ENCODE measurements at regions not wholly inside any gene's neighbourhood (a gene's known extent, or its start where the extent isn't known, plus 50 kb on each side); places are given as distances from the start of the nearest gene placed in this dataset.

DNA sequence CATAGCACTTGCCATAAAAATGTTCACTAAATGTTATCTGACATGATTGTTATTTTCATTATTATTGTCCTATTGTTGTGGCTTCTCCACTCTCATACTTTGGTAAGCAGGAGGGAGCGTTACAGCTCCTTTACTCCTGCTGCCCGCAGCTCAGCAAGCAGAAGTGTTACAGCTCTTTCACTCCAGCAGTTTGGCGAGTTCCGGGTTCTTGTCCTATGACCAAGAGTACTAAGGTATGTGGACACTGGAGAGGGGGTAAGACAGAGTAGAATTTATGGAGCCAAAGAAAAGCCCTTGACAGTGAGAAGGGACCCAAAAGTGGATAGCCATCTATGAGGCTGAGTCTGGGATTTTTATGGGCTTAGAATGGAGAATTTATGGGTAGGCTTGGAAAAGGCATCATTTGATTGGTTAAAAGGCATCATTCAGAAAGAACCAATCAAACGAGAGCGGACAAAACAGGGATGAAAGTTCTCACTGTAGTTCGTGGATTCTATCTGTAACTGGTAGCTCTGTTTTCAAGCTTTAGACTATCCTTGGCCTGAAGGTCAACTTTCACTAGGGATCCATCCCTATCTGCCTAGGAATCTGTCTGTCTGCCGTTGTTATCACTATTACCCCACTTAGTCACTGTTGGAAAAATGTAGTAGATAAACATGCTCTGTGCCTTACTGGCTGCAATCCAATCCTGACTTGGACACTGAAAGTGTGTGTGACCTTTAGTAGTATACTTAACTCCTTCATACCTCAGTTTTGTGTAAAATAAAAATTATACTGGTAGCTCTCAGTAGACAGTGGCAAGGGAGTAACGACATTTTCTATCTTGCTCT, 545.6 kb upstream of the LCORL start:
- DNase-seq (ENCODE audit: low read depth) = no peak

DNA sequence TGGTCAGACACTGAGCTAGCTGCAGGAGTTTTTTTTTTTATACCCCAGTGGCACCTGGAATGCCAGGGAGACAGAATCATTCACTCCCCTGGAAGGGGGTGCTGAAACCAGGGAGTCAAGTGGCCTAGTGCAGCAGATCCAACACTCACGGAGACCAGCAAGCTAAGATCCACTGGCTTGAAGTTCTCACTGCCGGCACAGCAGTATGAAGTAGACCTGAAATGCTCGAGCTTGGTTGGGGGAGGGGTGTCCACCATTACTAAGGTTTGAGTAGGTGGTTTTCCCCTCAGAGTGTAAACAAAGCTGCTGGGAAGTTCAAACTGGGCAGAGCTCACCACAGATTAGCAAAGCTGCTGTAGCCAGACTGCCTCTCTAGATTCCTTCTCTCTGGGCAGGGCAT, 537.9 kb upstream of the LCORL start:
- DNase-seq (ENCODE audit: low read depth) = no peak

DNA sequence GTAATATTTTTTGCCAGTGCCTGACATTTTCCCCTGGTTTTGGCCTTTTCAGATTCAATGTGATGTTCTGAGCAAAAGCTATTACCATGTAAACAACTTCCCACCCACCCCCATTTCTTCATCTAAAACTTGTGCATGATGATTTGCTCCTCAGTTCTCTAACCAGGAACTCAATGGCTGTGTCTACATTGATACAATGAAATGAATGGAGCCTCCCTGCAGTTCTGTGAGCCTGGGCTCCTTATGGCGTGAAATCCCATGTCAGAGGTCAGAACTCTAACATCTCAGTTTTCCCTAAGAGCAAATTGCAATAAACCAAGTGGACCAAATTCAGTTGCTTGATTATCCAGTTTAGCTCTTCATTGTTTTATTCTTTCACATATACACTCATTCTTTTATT, 534.8 kb upstream of the LCORL start:
- DNase-seq (ENCODE audit: low read depth) = no peak

DNA sequence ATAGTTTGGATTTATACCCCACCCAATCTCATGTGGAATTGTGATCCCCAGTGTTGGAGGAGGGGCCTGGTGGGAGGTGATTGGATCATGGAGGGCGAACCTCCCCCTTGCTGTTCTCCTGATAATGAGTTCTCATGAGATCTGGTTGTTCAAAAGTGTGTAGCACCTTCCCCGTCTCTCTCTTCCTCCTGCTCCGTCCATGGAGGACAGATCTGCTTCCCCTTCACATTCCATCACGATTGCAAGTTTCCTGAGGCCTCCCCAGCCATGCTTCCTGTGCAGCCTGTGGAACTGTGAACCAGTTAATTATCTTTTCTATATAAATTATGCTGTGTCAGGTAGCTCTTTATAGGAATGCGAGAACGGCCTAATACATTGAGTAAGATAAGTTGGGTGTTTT, 518.8 kb upstream of the LCORL start:
- DNase-seq (ENCODE audit: low read depth) = no peak

DNA sequence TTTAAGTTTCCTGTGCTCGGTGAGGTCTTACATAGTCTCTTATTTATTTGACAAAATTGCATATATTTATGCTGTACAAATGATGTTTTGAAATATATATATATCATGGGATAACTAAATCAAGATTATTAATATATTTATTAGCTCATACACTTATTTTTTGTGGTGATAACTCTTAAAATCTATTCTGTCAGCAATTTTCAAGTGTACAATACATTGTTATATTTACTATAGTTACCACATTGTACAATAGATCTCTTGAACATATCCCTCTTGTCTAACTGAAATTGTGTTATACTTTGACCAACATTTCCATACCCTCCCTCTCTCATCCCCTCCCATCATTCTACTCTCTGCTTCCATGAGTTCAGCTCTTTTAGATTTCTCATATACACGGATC, 516.6 kb upstream of the LCORL start:
- DNase-seq (ENCODE audit: low read depth) = no peak

DNA sequence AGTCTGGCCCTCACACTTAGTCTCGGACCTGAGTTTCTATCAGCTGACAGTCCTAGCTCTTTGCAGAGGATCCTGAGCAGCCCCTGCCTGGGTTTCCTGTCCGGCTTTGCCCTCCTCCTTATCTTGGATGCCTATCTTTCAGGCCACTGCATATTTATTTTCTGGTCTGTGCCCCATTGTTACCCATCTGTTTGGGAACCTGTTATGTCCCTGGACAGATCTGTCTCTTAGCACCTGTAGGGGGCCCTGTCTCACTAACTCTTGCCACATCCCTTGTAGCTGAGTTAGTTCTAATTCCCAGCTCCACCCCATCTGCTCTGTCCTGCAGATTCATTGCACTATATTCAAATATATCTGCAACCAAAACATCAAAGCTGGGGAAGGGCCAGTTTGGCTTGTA, 514.9 kb upstream of the LCORL start:
- no peak for DNase-seq (ENCODE audit: low read depth)

DNA sequence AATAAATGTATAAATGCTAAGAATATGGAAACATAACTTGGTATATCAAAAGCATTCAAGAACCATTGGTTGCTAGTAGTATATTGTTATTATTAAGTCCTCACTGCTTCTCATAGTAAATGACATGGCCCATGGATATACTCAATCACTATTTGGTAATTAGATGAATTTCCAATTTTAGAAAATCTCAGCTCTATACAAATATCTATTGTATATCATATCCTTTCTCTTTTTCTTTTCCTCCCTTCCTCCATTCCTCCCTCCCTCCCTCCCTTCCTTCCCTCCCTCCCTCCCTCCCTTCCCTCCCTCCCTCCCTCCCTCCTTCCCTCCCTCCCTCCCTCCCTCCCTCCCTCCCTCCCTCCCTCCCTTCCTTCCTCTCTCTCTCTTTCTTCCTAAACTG, 514.4 kb upstream of the LCORL start:
- no peak for DNase-seq (ENCODE audit: low read depth)

DNA sequence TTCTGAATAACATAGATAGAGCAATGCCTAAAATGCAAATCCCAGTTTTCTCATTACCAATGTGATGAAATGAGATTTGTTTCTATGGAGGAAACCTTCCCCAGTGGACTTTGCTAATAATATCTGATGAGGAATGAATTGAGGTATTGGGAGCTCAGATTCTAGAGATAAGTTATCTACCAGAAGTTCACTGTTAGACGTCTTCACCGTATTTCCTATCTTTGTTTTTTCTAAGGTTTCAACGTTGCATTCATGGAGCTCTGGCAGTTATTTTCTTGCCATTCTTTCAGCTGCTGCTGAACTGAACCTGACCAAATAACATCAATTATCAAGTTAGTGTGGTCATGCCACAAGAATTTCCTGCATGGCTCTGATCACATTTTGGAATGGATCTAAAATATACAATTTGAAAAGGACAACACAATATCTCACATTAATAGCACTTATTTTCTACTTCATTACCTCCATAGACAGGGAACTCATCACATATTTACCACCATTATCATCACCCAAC, 511.8 kb upstream of the LCORL start:
- DNase-seq (ENCODE audit: low read depth) = no peak

DNA sequence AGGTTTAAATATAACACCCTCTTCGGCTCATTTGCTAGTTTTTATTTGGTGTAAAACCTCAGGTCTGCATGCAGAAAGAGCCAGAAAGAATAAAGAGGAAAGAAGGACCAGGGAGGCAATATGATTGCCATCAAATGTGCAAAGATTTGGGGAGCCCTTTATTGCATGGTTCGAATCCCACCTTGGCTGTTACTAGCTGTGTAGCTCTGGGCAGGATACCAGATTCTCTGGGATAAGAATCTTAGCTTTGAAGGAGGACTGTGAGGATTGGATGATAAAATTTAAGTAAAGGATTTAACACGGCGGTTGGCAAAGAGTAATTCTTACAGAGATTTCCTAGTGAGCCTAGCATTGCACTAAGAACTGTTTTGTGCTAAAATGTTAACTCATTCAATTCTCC, 510.2 kb upstream of the LCORL start:
- no peak for DNase-seq (ENCODE audit: low read depth)

DNA sequence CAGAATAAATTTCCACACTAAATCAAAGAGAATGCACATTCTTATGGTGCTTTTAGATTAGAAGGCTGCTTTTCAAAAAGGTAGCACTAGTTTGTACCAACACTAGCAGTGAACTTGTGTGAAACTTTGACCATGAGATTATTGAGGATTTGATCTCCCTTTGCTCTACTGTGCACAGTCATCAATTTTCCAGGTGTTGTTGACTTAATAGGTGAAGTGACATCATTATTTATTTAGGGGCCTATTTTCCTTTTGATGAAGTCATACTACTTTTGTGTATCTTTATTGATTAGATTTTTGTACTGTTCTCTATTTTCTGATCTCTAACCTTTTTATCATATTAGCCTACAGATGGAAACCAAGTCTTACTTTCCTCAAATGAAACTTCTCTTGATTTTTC, 507.9 kb upstream of the LCORL start:
- no peak for DNase-seq (ENCODE audit: low read depth)

DNA sequence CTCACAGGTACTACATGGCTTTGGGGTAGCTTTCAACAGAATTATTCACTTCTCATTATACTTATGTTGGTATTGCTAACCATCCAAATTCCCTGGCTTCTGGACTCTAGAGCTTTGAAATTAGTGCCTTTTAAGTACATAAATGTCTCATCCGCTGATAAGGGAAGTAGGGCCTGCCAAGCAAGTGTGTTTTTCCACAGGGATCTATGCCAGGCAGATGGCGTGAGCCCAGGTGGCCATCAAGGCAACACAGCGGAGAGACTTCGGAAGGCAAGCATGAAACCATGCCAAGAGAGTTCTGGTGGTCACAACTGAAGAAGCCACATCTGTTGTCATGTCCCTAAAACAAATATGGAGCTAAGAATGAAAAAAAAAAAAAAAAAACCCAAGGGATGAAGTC, 503.1 kb upstream of the LCORL start:
- DNase-seq (ENCODE audit: low read depth) = no peak

DNA sequence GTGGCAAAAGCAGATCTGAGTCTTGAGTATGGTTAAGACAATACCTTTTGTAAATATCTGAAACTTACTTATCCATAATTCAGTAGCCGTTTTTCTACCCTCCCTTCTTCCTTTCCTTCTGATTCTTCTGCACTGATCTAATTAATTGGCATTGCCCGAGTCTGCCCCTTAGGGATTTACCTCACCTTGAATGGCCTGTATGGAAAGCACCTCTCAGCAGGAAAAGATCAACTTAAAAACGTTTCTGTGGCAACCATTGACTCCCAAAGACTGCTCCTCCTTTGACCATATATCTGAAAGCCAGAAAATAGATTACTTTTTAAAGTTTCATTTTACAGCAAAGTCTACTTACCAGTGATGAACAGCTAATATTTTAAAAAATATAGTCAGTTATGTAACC, 496.5 kb upstream of the LCORL start:
- DNase-seq (ENCODE audit: low read depth) = no peak

DNA sequence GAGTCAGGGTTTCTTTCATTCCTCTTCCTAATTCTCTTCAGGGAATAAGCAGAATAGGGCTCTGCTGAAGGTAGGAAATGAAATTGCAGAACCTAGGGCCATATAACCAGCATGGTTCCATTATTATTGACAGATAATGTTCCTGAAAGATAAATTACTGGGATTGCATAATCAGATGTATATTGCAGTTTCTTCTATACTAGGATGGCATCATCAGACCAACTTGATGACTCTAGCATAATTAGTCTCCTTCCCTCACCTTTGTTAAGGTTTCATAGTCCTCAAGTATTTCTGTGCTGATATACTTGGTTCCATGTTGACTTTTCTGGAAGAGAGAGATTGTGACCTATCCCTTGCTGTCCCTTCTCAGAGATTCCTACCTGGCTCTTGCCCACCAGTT, 492.3 kb upstream of the LCORL start:
- no peak for DNase-seq (ENCODE audit: low read depth)

DNA sequence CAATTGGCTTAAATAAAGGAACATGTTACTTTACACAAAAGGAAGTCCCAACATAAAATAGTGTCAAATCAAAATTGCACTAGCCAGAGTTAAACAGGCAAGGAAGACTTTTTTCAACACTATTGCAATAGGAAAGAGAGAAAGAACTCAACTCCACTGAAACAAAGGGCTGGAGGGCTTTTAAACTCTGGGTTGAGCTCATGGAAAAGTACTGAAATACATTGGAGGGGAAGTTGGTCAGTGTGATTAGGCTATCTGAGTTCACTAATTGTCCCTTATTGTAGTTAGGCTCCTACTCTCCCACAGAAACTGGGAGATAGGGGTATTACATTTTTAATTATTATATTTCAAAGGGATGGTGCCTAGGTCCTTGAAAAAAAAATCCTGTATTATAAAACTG, 491.2 kb upstream of the LCORL start:
- DNase-seq (ENCODE audit: low read depth) = no peak

DNA sequence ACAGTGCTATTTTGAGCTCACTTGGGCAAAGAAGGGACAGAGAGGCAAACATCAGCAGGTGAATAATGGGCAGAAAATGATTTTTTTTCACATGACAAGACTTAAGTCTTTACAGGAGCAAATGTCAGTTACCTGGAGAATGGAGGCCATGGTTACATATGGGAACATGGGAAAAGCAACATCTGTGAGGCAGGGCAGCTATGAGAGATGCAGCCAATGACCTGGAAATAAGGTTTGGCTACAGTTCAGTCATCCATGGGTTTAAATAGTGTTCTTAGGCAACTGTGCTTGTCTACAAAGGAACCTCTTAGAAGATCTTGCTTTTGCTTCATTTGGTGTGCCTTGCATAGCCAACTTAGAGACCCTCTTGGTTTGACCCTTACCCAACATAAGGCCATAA, 490.2 kb upstream of the LCORL start:
- DNase-seq (ENCODE audit: low read depth) = no peak

DNA sequence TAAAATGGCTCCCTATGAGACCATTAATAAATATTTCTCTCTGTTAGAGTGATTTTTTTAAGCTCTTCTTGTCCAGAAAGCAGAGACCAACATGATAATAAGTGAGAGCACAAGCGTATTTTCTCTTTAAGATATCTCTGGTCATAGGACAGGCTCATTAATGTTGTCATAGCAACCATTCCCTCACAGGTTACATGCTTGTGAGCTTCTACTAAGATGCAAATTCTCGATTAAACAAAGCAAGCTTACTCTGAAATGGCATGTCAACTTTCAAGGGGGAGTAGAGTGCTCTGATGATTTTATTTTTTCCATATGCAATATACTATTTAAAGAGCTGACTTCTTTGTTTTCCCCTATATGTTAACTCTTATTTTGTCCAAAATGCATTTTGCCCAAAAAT, 487.2 kb upstream of the LCORL start:
- DNase-seq (ENCODE audit: low read depth) = no peak

DNA sequence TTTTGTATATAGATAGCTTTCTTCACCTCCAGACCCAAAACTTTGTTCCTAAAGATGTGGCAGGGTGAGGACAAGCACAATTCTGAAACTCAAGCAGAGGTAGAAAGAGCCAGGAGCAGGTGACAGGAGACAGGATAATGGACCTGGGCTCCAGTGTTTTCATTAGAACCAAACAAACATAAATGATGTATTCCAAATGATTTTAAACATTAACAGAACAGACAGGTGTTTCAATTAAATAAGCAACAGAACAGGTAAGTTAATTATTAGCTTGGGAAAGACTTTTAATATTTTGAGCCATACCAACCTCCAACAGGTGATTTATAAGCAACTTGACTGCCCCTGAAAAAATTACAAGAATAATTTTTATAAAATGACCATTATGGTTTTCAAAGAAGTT, 459.4 kb upstream of the LCORL start:
- DNase-seq (ENCODE audit: low read depth) = no peak

DNA sequence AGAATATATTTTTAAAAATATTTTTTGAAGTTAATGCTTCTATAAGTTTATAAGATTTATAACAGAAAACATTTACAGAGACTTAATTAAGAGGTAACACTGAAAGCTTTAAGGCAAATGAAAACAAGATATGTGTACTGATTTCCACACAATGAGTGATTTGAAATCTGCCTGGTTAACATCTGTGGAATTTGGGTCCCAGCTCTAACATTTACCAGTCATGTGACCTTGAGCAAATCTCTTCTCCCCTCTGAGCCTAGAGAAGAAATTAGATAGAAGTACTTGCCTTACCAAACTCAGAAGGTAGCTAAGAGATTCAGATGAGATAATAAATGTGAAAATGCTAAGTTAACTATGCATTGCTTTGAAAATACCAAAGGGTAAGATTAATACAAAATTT, 458.8 kb upstream of the LCORL start:
- no peak for DNase-seq (ENCODE audit: low read depth)

DNA sequence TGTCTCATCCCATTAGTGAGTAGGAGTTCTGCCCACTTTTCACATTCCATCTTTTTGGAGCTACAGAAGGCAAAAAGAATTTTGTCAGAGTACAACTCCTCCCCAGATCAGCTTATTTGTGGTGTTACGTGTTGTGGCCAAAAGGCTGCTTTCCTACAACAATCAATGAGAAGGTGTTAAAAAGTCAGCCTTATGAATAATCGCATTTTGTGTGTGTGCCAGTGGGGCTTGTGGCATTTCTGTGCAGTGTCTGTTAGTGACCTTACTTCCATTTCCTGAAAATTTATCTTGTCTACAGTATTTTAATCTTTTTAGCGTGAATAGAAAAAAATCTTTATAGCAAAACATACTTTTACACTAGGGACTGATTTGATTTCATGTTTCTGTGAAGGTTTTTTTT, 458.3 kb upstream of the LCORL start:
- DNase-seq (ENCODE audit: low read depth) = no peak

DNA sequence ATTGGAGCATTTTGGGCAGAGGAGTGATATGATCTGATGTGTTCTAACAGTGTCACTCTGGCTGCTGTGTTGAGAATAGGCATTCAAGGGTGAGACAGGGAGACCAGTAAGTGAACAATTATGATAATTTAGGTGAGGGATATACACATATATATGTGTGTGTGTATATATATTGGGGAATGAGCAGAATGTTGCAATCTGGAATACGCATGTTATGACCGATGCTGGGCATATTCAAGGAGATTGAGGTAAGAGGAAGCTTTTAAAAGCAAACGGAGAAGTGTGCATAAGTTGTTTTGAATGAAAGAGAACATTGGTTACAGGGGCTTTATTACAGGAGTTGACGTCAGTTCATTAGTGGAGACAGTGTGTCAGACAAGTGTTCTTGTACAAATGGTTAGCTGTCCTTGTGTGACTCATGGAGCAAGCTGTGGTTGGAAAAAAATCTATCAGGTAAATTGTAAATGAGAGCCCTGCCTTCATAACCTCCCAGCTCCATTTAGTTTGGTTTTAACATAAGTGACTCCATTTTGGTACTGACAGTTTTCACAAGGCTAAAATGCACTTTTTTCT, 442.5 kb upstream of the LCORL start:
- DNase-seq (ENCODE audit: low read depth) = no peak

DNA sequence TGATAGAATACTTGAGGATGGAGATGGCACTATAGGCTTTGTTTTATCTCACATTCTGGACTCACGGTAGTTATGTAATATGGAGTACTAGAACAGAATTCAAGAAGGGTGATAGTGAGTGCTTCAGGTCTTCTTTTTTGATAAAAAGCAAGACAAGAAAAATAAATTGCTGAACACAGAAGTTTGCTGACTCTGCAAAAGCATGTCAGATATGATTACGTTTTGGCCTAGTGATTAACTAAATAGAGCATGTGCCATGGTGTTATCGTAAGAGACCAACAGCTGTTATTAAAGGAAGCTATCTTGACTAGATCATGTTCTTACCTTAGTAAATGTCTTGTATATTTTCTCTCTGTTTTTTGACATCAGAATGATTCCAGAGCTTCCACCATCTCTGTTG, 436.9 kb upstream of the LCORL start:
- no peak for DNase-seq (ENCODE audit: low read depth)

DNA sequence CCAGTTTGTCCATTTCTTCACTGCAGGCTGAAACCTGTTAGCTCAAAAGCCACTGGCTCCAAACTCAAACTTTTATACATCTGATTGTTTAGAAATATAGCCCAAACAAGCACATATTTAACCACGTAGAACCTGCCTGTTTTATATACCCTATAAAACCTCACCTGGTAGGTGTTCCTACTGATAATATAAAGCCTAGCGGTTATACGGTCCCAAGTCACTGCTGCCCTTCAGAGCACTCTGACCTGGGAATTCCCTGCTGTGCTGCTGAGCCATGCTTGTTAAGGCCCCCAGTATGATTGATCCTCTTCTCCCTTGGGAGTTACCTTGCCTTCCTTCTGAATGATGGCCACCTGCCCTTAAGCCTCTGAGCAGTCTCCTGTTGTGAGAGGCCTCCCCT, 432.8 kb upstream of the LCORL start:
- DNase-seq (ENCODE audit: low read depth) = no peak

DNA sequence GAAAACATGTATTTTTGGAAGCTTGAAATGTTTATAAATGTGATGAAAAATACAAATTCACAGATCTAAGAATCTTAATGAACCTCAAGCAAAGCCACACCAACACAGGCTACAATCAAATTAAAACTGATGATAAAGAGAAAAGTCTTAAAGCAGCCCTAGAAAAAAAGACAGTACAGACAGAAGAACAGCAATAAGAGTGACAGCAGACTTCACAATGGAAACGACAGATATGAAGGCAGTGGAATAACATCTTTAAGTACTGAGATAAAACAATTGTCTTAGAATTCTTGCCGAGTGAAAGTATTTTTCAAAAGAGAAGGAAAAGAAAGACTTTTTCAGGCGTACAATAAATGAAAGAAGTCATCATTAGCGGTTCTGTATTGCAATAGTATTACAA, 423.6 kb upstream of the LCORL start:
- DNase-seq (ENCODE audit: low read depth) = no peak

DNA sequence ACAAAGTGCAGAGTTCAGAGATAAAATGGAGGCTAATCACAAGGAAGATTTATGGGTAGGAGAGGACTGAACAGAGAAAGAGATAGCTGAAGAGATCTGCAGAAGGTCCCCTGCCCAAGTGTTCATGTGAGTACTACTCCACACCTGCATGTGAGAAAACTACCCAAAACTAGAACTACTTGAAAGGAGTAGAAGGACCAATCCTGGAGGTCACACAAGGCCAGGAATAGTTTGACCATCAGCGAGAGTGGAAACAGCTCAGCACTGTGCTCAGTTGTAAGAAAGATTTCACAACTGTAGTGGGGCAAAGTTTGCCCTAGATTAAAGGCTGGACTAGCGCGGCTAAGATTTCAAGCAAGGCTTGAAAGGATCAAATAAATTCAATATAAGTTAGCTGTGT, 422.7 kb upstream of the LCORL start:
- DNase-seq (ENCODE audit: low read depth) = no peak
